KMS-11 (cell line): ENCODE measurements at regions not wholly inside any gene's neighbourhood (a gene's known extent, or its start where the extent isn't known, plus 50 kb on each side); places are given as distances from the start of the nearest gene placed in this dataset.
"Not testable (repeated sequence)": the region's sequence is repeated elsewhere in the genome, so short reads cannot be mapped to it uniquely, and the experiment has no call there.

ENCODE experiments used
- H2AFZ ChIP-seq: fragments of 200-600 bp; sonication (generic); 2 replicates; pipeline ENCODE4 v1.6.1; 2016; ENCODE audit warnings: antibody characterized with exemption, mixed run types, low read depth
- H3K27ac ChIP-seq: fragments of 200-600 bp; sonication (generic); 2 replicates; pipeline ENCODE4 v1.6.1; 2016; ENCODE audit warnings: mild to moderate bottlenecking, mixed run types
- H3K27me3 ChIP-seq: fragments of 200-600 bp; sonication (generic); 2 replicates; pipeline ENCODE4 v1.6.1; 2017; ENCODE audit warnings: mild to moderate bottlenecking, low read depth, mixed run types, moderate library complexity; ENCODE audit not compliant: insufficient read depth
- H3K36me3 ChIP-seq: fragments of 200-600 bp; sonication (generic); 2 replicates; pipeline ENCODE4 v1.6.1; 2017; ENCODE audit warnings: mild to moderate bottlenecking, mixed run types; ENCODE audit not compliant: insufficient read depth
- H3K4me1 ChIP-seq: fragments of 200-600 bp; sonication (generic); 2 replicates; pipeline ENCODE4 v1.6.1; 2016; ENCODE audit warnings: mild to moderate bottlenecking, low read depth, mixed run types; ENCODE audit not compliant: poor library complexity, severe bottlenecking
- H3K4me2 ChIP-seq: fragments of 200-600 bp; sonication (generic); 2 replicates; pipeline ENCODE4 v1.7.0; 2016; ENCODE audit warnings: mild to moderate bottlenecking, mixed run types
- H3K4me3 ChIP-seq: fragments of 200-600 bp; sonication (generic); IDR thresholded peaks from 2 replicates; pipeline ENCODE4 v1.6.1; 2017; ENCODE audit warnings: low read depth, low read length, mixed read lengths; ENCODE audit not compliant: insufficient read depth
- H3K79me2 ChIP-seq: fragments of 200-600 bp; sonication (generic); 2 replicates; pipeline ENCODE4 v1.6.1; 2016; ENCODE audit warnings: low read depth, mixed run types; ENCODE audit not compliant: insufficient read depth
- H3K9ac ChIP-seq: fragments of 200-600 bp; sonication (generic); 2 replicates; pipeline ENCODE4 v1.6.1; 2016; ENCODE audit warnings: mild to moderate bottlenecking, mixed run types
- H4K20me1 ChIP-seq: fragments of 200-600 bp; sonication (generic); 2 replicates; pipeline ENCODE4 v1.6.1; 2016; ENCODE audit warnings: mild to moderate bottlenecking, mixed run types; ENCODE audit not compliant: insufficient read depth
- CTCF ChIP-seq: fragments of 200-600 bp; sonication (generic); conservative IDR thresholded peaks from 2 replicates; pipeline ENCODE4 v1.6.1; 2017; ENCODE audit warnings: low read depth, mild to moderate bottlenecking, antibody characterized with exemption, low read length, moderate library complexity, mixed read lengths

- H4K20me1 ChIP-seq, result no peaks in the 10 kb centered on the region
- no peaks in the 10 kb centered on the region for H3K27me3 ChIP-seq
- H3K4me2 ChIP-seq, result no peak overlapping the region
- no peaks in the 10 kb centered on the region for H3K79me2 ChIP-seq
- H3K36me3 ChIP-seq, result no peaks in the 10 kb centered on the region
- no peaks in the 10 kb centered on the region for H3K4me1 ChIP-seq
- no peak overlapping the region for H3K9ac ChIP-seq
- no peak overlapping the region for H3K27ac ChIP-seq
- H3K4me3 ChIP-seq, result no peak overlapping the region
- H2AFZ ChIP-seq, result no peak overlapping the region
- TF ChIP-seq CTCF, result no peak
Observed at GRCh38 chr6:21933351-21933750, 339.8 kb downstream of the SOX4 start.

- Histone ChIP-seq H3K4me3 (no peak overlapping the region), H3K4me2 (no peak overlapping the region), H4K20me1 (no peaks in the 10 kb centered on the region), H3K79me2 (no peaks in the 10 kb centered on the region), H2AFZ (no peak overlapping the region), H3K4me1 (no peaks in the 10 kb centered on the region), H3K27ac (no peak overlapping the region), H3K27me3 (no peaks in the 10 kb centered on the region), H3K36me3 (no peaks in the 10 kb centered on the region), H3K9ac (no peak overlapping the region)
- TF ChIP-seq CTCF, result no peak
Observed at GRCh38 chr6:21935142-21935541, 341.6 kb downstream of the SOX4 start.

GRCh38 chr6:21935561-21936028, 342.0 kb downstream of the SOX4 start:
- H3K4me1 ChIP-seq, result no peaks in the 10 kb centered on the region
- no peak overlapping the region for H3K4me2 ChIP-seq
- no peaks in the 10 kb centered on the region for H3K27me3 ChIP-seq
- no peaks in the 10 kb centered on the region for H3K36me3 ChIP-seq
- H3K27ac ChIP-seq, result no peak overlapping the region
- no peak overlapping the region for H3K4me3 ChIP-seq
- H4K20me1 ChIP-seq, result no peaks in the 10 kb centered on the region
- TF ChIP-seq CTCF, result peak; percentile 56; the same call in 1 of the 2 replicates
- H3K79me2 ChIP-seq, result no peaks in the 10 kb centered on the region
- H2AFZ ChIP-seq, result no peak overlapping the region
- H3K9ac ChIP-seq, result no peak overlapping the region

GRCh38 chr6:21937466-21937865, 343.9 kb downstream of the SOX4 start:
- no peak overlapping the region for H3K4me3 ChIP-seq
- no peaks in the 10 kb centered on the region for H3K36me3 ChIP-seq
- H3K27ac ChIP-seq, result no peak overlapping the region
- no peak overlapping the region for H3K9ac ChIP-seq
- H3K27me3 ChIP-seq, result no peaks in the 10 kb centered on the region
- H3K79me2 ChIP-seq, result no peaks in the 10 kb centered on the region
- H3K4me2 ChIP-seq, result no peak overlapping the region
- no peak overlapping the region for H2AFZ ChIP-seq
- no peaks in the 10 kb centered on the region for H4K20me1 ChIP-seq
- H3K4me1 ChIP-seq, result no peaks in the 10 kb centered on the region
- no peak for TF ChIP-seq CTCF

- H3K4me1 ChIP-seq, H3K36me3 ChIP-seq, H3K27me3 ChIP-seq, H3K4me3 ChIP-seq, H3K79me2 ChIP-seq, H3K27ac ChIP-seq, H3K4me2 ChIP-seq, H3K9ac ChIP-seq, H4K20me1 ChIP-seq, H2AFZ ChIP-seq: not testable (repeated sequence)
Observed at GRCh38 chr6:21939066-21939465, 345.5 kb downstream of the SOX4 start.
